ENCODE measurements at regions not wholly inside any gene's neighbourhood (a gene's known extent, or its start where the extent isn't known, plus 50 kb on each side); places are given as distances from the start of the nearest gene placed in this dataset.
"Not testable (repeated sequence)": the region's sequence is repeated elsewhere in the genome, so short reads cannot be mapped to it uniquely, and the experiment has no call there.

DNA sequence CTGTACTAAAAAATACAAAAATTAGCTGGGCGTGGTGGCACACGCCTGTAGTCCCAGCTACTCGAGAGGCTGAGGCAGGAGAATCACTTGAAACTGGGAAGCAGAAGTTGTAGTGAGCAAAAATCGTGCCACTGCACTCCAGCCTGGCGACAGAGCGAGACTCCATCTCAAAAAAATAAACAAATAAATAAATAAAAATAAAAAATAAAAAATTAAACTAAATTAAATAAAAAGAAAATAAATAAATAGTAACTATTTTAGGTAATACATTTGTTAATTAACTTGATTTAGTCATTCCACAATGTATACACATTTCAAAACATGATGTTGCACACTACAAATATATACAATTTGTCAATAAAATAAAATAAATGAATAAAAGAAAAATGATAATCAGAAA, 116.3 kb upstream of the RFX3 start:
- TF ChIP-seq, protein P1, sequence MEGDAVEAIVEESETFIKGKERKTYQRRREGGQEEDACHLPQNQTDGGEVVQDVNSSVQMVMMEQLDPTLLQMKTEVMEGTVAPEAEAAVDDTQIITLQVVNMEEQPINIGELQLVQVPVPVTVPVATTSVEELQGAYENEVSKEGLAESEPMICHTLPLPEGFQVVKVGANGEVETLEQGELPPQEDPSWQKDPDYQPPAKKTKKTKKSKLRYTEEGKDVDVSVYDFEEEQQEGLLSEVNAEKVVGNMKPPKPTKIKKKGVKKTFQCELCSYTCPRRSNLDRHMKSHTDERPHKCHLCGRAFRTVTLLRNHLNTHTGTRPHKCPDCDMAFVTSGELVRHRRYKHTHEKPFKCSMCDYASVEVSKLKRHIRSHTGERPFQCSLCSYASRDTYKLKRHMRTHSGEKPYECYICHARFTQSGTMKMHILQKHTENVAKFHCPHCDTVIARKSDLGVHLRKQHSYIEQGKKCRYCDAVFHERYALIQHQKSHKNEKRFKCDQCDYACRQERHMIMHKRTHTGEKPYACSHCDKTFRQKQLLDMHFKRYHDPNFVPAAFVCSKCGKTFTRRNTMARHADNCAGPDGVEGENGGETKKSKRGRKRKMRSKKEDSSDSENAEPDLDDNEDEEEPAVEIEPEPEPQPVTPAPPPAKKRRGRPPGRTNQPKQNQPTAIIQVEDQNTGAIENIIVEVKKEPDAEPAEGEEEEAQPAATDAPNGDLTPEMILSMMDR (IDR thresholded peaks at IDR 0.05), result not testable (repeated sequence)
- not testable (repeated sequence) for TF ChIP-seq POLR2A (IDR thresholded peaks at IDR 0.05)

Data from uterus (tissue), 2 donors.